HG03039 (cell line): ENCODE measurements at regions not wholly inside any gene's neighbourhood (a gene's known extent, or its start where the extent isn't known, plus 50 kb on each side); places are given as distances from the start of the nearest gene placed in this dataset.

Experiments
- ATAC-seq: cut with Tn5 transposase; IDR thresholded peaks from one replicate; pipeline ENCODE4 v1.9.1; 2021; ENCODE audit warnings: mild to moderate bottlenecking, moderate library complexity; ENCODE audit not compliant: unreplicated experiment

GRCh38 chr2:105460048-105460732, 61.3 kb upstream of the FHL2 start:
- ATAC-seq, result no peak

DNA sequence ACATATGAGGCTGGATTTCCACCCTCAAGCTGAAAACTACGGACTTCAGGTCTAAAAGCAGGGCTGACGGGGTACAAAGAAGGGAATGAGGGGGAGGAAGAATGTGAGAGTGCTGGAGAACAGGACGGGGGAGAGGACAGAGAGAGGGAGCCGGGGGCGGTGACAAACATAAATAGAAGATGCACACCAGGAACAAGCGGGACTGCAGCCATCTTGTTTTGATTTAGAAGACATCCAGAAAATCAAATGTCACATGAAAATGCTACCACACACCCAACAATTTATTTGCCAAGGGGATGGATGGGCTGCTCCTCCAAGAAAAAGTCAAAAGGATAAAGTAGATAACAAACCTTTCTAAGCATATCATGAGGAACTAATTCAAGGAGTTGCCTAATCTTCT, 59.2 kb upstream of the FHL2 start:
- ATAC-seq, result no peak

- ATAC-seq, result no peak
Observed at GRCh38 chr2:105455488-105456003, 56.7 kb upstream of the FHL2 start.

DNA sequence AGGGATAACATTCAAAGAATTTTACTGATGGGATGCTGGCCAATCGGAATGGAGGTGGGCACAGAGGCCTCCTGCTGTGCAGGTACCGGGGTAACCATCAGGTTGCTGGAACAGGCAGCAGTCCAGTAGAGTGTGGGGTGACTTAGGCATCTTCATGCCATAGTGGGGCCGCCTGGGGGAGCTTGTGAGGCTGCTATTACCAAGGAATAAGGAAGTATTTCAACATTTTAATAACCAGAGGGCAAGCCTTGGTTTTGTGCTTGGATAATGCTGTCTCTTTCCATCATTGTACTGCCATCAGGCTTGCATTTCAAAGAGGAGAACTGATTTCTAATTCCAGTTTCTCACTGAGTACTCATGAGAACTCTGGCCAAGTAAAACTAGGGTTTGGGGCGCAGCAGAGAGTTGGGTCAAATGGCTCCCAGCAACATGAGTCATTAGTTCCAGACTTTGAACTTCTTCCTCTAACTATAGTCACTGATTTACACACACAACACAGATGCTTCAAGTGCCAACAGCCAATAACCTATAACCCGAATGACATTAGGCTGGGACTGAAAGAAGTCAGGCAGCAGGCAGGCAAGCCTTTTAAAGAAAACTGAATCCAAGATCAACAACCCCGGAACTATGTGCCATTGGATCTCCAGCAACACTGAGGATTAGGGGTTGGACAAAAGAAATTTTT, 56.1 kb upstream of the FHL2 start:
- no peak for ATAC-seq

GRCh38 chr2:105451571-105452166, 52.8 kb upstream of the FHL2 start:
- ATAC-seq, result no peak

GRCh38 chr2:105450471-105450870, 51.6 kb upstream of the FHL2 start:
- ATAC-seq, result no peak

GRCh38 chr2:105449076-105449475, 50.2 kb upstream of the FHL2 start:
- no peak for ATAC-seq
